Coronary artery (tissue), 2 donors: ENCODE measurements at regions not wholly inside any gene's neighbourhood (a gene's known extent, or its start where the extent isn't known, plus 50 kb on each side); places are given as distances from the start of the nearest gene placed in this dataset.
"Not testable (repeated sequence)": the region's sequence is repeated elsewhere in the genome, so short reads cannot be mapped to it uniquely, and the experiment has no call there.

Experiments used
- DNase-seq: peaks from one replicate; pipeline ENCODE4 v3.0.0-alpha.2; 2017; ENCODE audit warnings: low spot score
- H3K27ac ChIP-seq, 2 donors: fragments of 200-600 bp; sonication (generic); one replicate each; pipeline ENCODE4 v1.5.1; 2016 to 2019
- H3K4me3 ChIP-seq: fragments of 200-600 bp; sonication (generic); 2 replicates; pipeline ENCODE4 v1.5.1; 2016; ENCODE audit warnings: mild to moderate bottlenecking, moderate library complexity
- TF ChIP-seq, protein P1 (sequence below): fragments of 200-600 bp; sonication (generic); IDR thresholded peaks from one replicate; pipeline ENCODE4 v1.5.1; 2019; ENCODE audit warnings: antibody characterized with exemption

DNA sequence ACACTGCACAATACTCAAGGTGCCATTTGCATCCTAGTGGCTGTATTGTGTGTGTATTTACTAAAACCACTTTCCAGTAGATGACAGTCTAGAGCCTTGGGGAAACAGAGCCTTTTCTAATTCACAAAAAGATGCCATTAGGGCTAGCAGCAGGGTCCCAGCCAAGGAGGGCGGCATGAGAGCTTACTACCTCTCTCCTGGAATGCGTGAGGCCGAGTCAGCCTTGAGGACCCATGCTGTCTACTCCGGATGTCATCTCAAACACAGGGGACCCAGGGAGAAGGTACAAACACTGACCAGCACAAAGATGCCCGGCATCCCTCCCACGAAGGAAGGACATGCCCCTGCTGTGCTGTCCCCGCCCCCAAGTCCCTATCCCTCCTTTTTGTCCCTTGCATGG is 65.5 kb downstream of the CYCS start:
- no peak for DNase-seq
- Histone ChIP-seq H3K4me3 (no peak overlapping the region), H3K27ac (no peak overlapping the region)
- TF ChIP-seq, protein P1, sequence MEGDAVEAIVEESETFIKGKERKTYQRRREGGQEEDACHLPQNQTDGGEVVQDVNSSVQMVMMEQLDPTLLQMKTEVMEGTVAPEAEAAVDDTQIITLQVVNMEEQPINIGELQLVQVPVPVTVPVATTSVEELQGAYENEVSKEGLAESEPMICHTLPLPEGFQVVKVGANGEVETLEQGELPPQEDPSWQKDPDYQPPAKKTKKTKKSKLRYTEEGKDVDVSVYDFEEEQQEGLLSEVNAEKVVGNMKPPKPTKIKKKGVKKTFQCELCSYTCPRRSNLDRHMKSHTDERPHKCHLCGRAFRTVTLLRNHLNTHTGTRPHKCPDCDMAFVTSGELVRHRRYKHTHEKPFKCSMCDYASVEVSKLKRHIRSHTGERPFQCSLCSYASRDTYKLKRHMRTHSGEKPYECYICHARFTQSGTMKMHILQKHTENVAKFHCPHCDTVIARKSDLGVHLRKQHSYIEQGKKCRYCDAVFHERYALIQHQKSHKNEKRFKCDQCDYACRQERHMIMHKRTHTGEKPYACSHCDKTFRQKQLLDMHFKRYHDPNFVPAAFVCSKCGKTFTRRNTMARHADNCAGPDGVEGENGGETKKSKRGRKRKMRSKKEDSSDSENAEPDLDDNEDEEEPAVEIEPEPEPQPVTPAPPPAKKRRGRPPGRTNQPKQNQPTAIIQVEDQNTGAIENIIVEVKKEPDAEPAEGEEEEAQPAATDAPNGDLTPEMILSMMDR: no peak

DNA sequence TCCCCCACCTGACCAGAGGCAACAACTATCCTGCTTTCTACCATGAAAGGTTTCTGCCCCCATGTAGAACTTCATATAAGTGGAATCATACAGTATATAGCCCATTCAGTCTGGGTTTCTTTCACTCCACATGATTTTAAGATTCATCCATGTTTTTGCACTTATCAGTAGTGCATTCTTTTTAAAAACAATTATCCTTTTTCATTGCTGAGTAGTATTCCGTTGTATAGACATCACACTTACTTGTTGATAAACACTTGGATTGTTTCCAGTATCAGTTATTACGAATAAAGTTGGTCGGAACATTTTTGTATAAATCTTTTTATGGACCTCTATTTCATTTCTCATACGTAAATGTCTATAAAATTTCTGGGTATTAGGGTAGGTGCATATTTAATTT is 68.7 kb downstream of the CYCS start:
- no peak for DNase-seq
- Histone ChIP-seq H3K4me3 (no peak overlapping the region), H3K27ac (no peak overlapping the region)
- TF ChIP-seq, protein P1: no peak

DNA sequence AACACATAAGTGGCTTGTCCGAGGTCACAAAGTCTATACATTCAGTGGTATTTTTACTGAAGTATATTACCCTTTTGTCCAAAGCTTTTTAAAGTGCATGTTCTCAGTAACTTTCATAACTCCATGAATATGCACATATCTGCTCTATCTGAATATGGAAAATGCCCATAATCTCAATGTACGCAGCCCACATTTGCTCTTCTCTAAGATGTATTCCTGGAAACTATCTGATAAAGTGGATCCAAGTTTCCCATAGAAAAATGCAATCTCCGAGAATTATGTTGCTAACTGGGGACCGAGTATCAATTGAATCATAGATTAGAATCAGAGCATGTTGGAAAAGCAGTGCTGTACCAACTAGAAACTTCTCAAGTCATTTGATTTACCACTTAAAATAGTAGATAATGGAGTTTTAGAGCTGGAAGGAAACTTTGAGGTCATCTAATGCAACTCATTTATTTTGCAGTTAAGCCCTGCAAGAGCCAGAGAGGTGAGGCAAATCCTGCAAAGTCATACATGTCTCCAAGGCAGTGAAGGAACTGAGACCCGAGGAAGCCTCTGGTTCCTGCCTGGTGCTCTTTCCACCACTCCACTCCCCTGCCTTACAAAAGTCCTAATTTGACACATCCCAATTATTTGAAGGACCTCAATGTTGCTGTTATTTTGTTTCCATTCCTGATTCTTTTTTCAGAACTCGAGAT is 69.4 kb downstream of the CYCS start:
- H3K27ac ChIP-seq: no peak overlapping the region
- TF ChIP-seq, protein P1: no peak
- H3K4me3 ChIP-seq: no peak overlapping the region
- no peak for DNase-seq

DNA sequence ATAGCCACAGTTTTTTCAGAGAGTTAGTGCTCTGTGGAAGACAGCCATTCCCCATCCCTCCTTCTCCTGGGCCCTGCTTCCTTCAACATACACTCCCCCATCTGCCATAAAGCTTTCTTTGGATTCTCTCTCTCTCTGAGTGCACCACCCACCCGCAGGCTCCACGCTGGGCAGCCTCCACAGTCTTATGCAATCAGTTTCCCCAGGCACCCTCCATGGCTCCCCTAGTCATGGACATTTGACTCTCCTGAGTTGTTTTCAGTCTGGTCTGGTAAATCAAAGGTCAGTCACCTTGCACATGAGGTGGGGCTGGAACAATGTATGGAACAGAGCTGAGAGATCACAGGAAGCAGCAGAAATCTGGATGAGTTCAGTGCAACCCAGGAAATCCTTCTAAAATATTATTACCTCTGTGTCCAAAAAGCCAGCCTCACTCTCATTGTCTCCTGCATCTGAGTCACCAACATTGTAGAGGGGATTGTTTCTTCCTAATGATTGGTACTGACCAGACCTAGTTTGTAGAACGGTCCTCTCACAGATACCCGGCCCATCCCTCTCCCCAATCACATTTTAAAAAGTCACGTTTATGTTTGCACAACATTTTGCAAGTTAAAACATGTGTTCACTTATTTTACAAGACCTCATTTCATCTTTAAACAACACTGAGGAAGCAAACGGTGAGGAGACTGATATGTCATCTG is 70.1 kb downstream of the CYCS start:
- Histone ChIP-seq H3K27ac (no peak overlapping the region), H3K4me3 (no peak overlapping the region)
- no peak for DNase-seq
- TF ChIP-seq, protein P1: no peak

DNA sequence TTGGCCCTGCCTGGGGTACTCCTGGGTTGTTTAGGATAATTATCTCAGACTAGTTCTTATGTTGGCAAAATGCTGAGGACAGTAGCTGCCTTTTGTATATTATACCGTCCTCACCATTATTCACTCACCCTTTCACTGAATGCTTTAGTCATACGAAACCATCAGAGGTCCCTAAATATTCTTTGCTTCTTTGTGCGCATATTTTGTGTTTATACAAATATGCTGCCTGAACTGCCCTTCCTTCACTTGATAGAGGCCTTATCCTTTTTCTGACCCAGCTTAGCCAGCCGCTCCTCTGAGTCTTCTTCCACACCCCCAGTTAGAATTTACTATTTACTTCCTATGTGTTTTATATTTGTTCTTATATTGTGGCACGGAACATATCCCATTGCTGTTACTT is 70.2 kb upstream of the OSBPL3 start:
- H3K4me3 ChIP-seq: no peak overlapping the region
- no peak overlapping the region for H3K27ac ChIP-seq
- TF ChIP-seq, protein P1: no peak
- DNase-seq: no peak

DNA sequence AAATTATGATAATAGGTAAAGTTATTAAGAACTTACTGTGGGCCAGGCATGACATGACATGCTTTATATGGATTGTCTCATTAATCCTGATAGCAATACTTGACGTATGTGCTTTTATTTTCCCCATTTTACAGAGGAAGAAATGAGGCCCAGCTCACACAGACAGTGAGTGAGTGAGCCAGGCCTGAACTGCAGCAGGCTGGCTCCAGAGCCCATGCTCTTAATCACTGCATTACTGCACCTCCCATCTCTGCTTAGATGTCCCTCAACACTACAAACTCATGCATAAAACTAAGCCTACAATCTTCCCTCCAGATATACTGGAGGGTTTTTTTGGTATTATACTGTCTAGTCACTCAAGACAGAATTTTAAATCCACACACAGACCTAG is 68.5 kb upstream of the OSBPL3 start:
- no peak overlapping the region for H3K27ac ChIP-seq
- H3K4me3 ChIP-seq: no peak overlapping the region
- TF ChIP-seq, protein P1: no peak
- no peak for DNase-seq

DNA sequence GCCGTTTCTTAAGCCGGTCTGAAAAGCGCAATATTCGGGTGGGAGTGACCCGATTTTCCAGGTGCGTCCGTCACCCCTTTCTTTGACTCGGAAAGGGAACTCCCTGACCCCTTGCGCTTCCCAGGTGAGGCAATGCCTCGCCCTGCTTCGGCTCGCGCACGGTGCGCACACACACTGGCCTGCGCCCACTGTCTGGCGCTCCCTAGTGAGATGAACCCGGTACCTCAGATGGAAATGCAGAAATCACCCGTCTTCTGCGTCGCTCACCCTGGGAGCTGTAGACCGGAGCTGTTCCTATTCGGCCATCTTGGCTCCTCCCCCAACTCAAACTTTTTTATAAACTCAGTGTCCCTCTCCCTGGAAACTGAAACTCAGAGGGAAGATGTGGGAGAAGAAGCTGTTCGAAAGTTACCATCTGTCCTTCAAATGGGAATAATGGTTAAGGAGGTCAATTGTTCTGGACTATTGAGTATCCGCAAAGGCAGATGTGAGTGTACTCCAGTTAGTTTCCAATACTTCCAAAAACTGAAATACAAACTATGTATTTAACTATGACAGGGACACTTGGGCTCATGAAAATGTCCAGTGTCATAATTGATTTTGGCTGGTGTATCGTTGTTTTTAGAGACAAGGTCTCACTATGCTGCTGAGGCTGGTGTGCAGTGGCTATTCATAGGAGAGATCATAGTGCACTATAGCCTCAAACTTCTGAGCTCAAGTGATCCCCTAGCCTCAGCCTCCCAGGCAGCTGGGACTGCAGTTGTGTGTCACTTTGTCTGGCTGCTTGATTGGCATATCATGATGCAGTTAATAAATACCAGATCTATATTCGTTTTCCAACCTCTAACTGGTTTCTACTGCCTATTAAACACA is 67.8 kb upstream of the OSBPL3 start:
- not testable (repeated sequence) for H3K4me3 ChIP-seq, DNase-seq, H3K27ac ChIP-seq
